SK-N-MC (cell line): ENCODE measurements at regions not wholly inside any gene's neighbourhood (a gene's known extent, or its start where the extent isn't known, plus 50 kb on each side); places are given as distances from the start of the nearest gene placed in this dataset.

Experiments used
- DNase-seq: peaks from one replicate; pipeline ENCODE4 v3.0.0-alpha.2; 2011; ENCODE audit warnings: low read depth, low spot score
- H3K27ac ChIP-seq: fragments of 200-600 bp; sonication (generic); 2 replicates; pipeline ENCODE4 v1.5.1; 2016; ENCODE audit warnings: mixed run types
- H3K36me3 ChIP-seq: fragments of 200-600 bp; sonication (generic); 2 replicates; pipeline ENCODE4 v1.6.1; 2017; ENCODE audit warnings: antibody characterized with exemption, low read length, mixed read lengths; ENCODE audit not compliant: insufficient read depth
- H3K4me3 ChIP-seq: fragments of 200-600 bp; sonication (generic); 2 replicates; pipeline ENCODE4 v1.5.1; 2016
- H3K9ac ChIP-seq: fragments of 200-600 bp; sonication (generic); 2 replicates; pipeline ENCODE4 v1.8.0; 2017; ENCODE audit warnings: mixed run types, mixed read lengths; ENCODE audit not compliant: insufficient read length
- H3K9me3 ChIP-seq: fragments of 200-600 bp; sonication (generic); 2 replicates; pipeline ENCODE4 v1.6.1; 2017; ENCODE audit warnings: low read depth, mild to moderate bottlenecking, antibody characterized with exemption, low read length, moderate library complexity, mixed read lengths
- EZH2 ChIP-seq: fragments of 200-600 bp; sonication (generic); IDR thresholded peaks from one replicate; pipeline ENCODE4 v1.6.1; 2017; ENCODE audit warnings: antibody characterized with exemption
- FOXP2 ChIP-seq: optimal IDR thresholded peaks from 2 replicates; pipeline ENCODE3; 2011; ENCODE audit warnings: mild to moderate bottlenecking, moderate library complexity; ENCODE audit not compliant: insufficient read depth; ENCODE audit errors: extremely low read length, control extremely low read depth
- POLR2AphosphoS5 ChIP-seq: IDR thresholded peaks from 2 replicates; pipeline ENCODE4 v1.6.1; 2012; ENCODE audit warnings: mild to moderate bottlenecking, low read depth, low read length, borderline replicate concordance

DNA sequence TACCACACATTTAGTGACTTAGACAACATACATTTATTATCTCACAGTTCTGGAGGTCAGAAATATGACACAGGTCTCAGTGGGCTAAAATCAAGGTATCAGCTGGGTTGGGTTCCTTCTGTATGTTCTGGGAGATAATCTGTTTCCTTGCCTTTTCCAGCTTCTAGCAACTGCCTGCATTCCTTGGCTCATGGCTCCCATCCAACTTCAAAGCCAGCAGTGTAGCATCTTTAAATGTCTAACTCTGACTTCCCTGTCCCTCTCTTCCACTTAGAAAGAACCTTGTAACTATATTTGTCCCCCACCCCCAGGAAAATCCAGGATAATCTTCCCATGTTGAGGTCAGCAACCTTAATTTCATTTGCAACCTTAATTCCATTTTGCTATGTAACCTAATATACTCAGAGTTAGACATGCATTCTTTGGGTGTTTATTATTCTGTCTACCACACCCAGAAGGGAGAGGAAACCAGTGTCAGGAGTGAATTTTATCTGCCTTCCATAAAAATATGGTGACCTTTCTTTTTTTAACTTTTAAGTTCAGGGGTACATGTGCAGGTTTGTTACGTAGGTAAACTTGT, 57.3 kb upstream of the SMIM30 start:
- no peak overlapping the region for H3K27ac ChIP-seq
- TF ChIP-seq FOXP2: no peak
- no peak for TF ChIP-seq POLR2AphosphoS5
- no peak for TF ChIP-seq EZH2

GRCh38 chr7:113172726-113173125, 54.4 kb upstream of the SMIM30 start:
- Histone ChIP-seq H3K36me3 (no peaks in the 10 kb centered on the region), H3K9me3 (no peaks in the 10 kb centered on the region), H3K9ac (no peak overlapping the region), H3K27ac (no peak overlapping the region), H3K4me3 (no peak overlapping the region)
- DNase-seq: no peak
- TF ChIP-seq FOXP2: no peak
- no peak for TF ChIP-seq EZH2
- no peak for TF ChIP-seq POLR2AphosphoS5

More for the DNA sequence above, 57.3 kb upstream of the SMIM30 start:
- Histone ChIP-seq H3K9me3 (no peaks in the 10 kb centered on the region), H3K4me3 (no peak overlapping the region), H3K36me3 (no peaks in the 10 kb centered on the region), H3K9ac (no peak overlapping the region)
- DNase-seq: no peak

DNA sequence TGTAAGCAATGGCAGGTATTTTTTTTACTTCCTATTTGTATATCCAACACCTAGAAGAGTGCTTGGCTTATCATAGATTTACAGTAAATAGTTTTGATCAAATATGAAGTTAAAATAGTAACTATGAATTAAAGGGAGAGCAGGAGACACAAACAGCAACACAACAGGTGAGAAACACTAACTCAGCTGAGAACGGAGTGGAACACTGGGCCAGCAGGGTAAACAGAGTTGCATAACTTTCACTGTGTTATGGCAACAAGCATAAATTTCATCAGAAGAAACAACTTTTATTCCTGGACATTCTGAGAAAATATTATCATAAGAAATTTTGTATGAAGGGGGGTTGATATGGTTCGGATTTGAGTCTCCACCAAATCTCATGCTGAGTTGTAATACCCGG, 52.2 kb upstream of the SMIM30 start:
- Histone ChIP-seq H3K4me3 (no peak overlapping the region), H3K27ac (no peak overlapping the region), H3K36me3 (no peaks in the 10 kb centered on the region), H3K9me3 (no peaks in the 10 kb centered on the region), H3K9ac (no peak overlapping the region)
- DNase-seq: no peak
- no peak for TF ChIP-seq POLR2AphosphoS5
- no peak for TF ChIP-seq EZH2
- no peak for TF ChIP-seq FOXP2
